SW480 (cell line): ENCODE measurements at regions not wholly inside any gene's neighbourhood (a gene's known extent, or its start where the extent isn't known, plus 50 kb on each side); places are given as distances from the start of the nearest gene placed in this dataset.

Experiments
- DNase-seq: peaks from one replicate; pipeline ENCODE4 v3.0.0-alpha.2; 2016; ENCODE audit warnings: low spot score

GRCh38 chr12:105930557-105931503, 207.9 kb downstream of the NUAK1 start:
- no peak for DNase-seq

GRCh38 chr12:105931762-105932570, 206.8 kb downstream of the NUAK1 start:
- DNase-seq = no peak

- DNase-seq = no peak
Observed at GRCh38 chr12:105933671-105934665, 204.8 kb downstream of the NUAK1 start.

- no peak for DNase-seq
Observed at GRCh38 chr12:105935106-105935505, 203.6 kb downstream of the NUAK1 start.

GRCh38 chr12:105935981-105936380, 202.8 kb downstream of the NUAK1 start:
- DNase-seq = no peak

GRCh38 chr12:105936496-105936895, 202.3 kb downstream of the NUAK1 start:
- DNase-seq = no peak

GRCh38 chr12:105937009-105937408, 201.7 kb downstream of the NUAK1 start:
- no peak for DNase-seq

- DNase-seq = no peak
Observed at GRCh38 chr12:105939181-105939721, 199.5 kb downstream of the NUAK1 start.

GRCh38 chr12:105942281-105942680, 196.5 kb downstream of the NUAK1 start:
- no peak for DNase-seq

GRCh38 chr12:105943525-105943924, 195.2 kb downstream of the NUAK1 start:
- DNase-seq = no peak

GRCh38 chr12:105944628-105945027, 194.1 kb downstream of the NUAK1 start:
- no peak for DNase-seq

GRCh38 chr12:105945880-105946279, 192.9 kb downstream of the NUAK1 start:
- DNase-seq = peak; percentile 82

- DNase-seq = no peak
Observed at GRCh38 chr12:105946493-105946901, 192.3 kb downstream of the NUAK1 start.

- DNase-seq = no peak
Observed at GRCh38 chr12:105947906-105948305, 190.8 kb downstream of the NUAK1 start.

GRCh38 chr12:105948331-105948730, 190.4 kb downstream of the NUAK1 start:
- DNase-seq = peak; percentile 14

- no peak for DNase-seq
Observed at GRCh38 chr12:105949391-105949790, 189.4 kb downstream of the NUAK1 start.

- no peak for DNase-seq
Observed at GRCh38 chr12:105951732-105952131, 187.0 kb downstream of the NUAK1 start.

- no peak for DNase-seq
Observed at GRCh38 chr12:105954951-105955931, 183.5 kb downstream of the NUAK1 start.

- no peak for DNase-seq
Observed at GRCh38 chr12:105955976-105956375, 182.8 kb downstream of the NUAK1 start.
